NCI-H1436 treated with DMSO at 0.1 percent for 48 hours (cell line): ENCODE measurements at regions not wholly inside any gene's neighbourhood (a gene's known extent, or its start where the extent isn't known, plus 50 kb on each side); places are given as distances from the start of the nearest gene placed in this dataset.

Experiments
- DNase-seq: peaks from one replicate; lab custom pipeline; 2025; lab: John Stamatoyannopoulos, UW

- DNase-seq = no peak
These were observed 570.5 kb downstream of the TDRD15 start for GRCh38 chr2:21694079-21694878.

GRCh38 chr2:21696900-21697299 is 573.1 kb downstream of the TDRD15 start:
- DNase-seq = no peak

- DNase-seq = no peak
These were observed 576.9 kb downstream of the TDRD15 start for GRCh38 chr2:21700644-21701043.

- DNase-seq = no peak
These were observed 586.3 kb downstream of the TDRD15 start for GRCh38 chr2:21710031-21710430.

GRCh38 chr2:21710496-21710895 is 586.7 kb downstream of the TDRD15 start:
- no peak for DNase-seq

GRCh38 chr2:21715887-21716286 is 592.1 kb downstream of the TDRD15 start:
- no peak for DNase-seq

- DNase-seq = no peak
These were observed 603.3 kb downstream of the TDRD15 start for GRCh38 chr2:21727101-21727500.

GRCh38 chr2:21728133-21728532 is 604.4 kb downstream of the TDRD15 start:
- DNase-seq = no peak

GRCh38 chr2:21730141-21730540 is 606.4 kb downstream of the TDRD15 start:
- DNase-seq = no peak

GRCh38 chr2:21740484-21740883 is 616.7 kb downstream of the TDRD15 start:
- DNase-seq = no peak

- no peak for DNase-seq
These were observed 622.7 kb downstream of the TDRD15 start for GRCh38 chr2:21746499-21746898.

GRCh38 chr2:21748501-21748900 is 624.7 kb downstream of the TDRD15 start:
- DNase-seq = no peak

- DNase-seq = no peak
These were observed 630.5 kb downstream of the TDRD15 start for GRCh38 chr2:21754164-21754788.

- no peak for DNase-seq
These were observed 634.1 kb downstream of the TDRD15 start for GRCh38 chr2:21757805-21758430.

GRCh38 chr2:21759819-21760218 is 636.1 kb downstream of the TDRD15 start:
- DNase-seq = no peak

- DNase-seq = no peak
These were observed 637.6 kb downstream of the TDRD15 start for GRCh38 chr2:21761361-21761760.

- no peak for DNase-seq
These were observed 639.7 kb downstream of the TDRD15 start for GRCh38 chr2:21763501-21763900.

GRCh38 chr2:21770787-21771186 is 647.0 kb downstream of the TDRD15 start:
- DNase-seq = no peak

- no peak for DNase-seq
These were observed 648.9 kb downstream of the TDRD15 start for GRCh38 chr2:21772624-21773023.

- no peak for DNase-seq
These were observed 649.4 kb downstream of the TDRD15 start for GRCh38 chr2:21773168-21773567.

- DNase-seq = no peak
These were observed 651.1 kb downstream of the TDRD15 start for GRCh38 chr2:21774691-21775368.

GRCh38 chr2:21779786-21780185 is 656.0 kb downstream of the TDRD15 start:
- no peak for DNase-seq

GRCh38 chr2:21781962-21782361 is 658.2 kb downstream of the TDRD15 start:
- DNase-seq = no peak
